Progenitor cell of endocrine pancreas (in vitro differentiated cells): ENCODE measurements at regions not wholly inside any gene's neighbourhood (a gene's known extent, or its start where the extent isn't known, plus 50 kb on each side); places are given as distances from the start of the nearest gene placed in this dataset.

ENCODE experiments used
- DNase-seq: peaks from one replicate; pipeline ENCODE4 v3.0.0; 2021; ENCODE audit warnings: low spot score; ENCODE audit not compliant: unreplicated experiment
- H3K27ac Mint-ChIP-seq: 2 replicates; pipeline ENCODE4 v1.8.0; 2021; ENCODE audit warnings: mild to moderate bottlenecking, moderate library complexity, mixed read lengths
- H3K27me3 Mint-ChIP-seq: 2 replicates; pipeline ENCODE4 v1.8.0; 2021; ENCODE audit warnings: mixed read lengths
- H3K36me3 Mint-ChIP-seq: 2 replicates; pipeline ENCODE4 v1.8.0; 2022; ENCODE audit warnings: mixed read lengths; ENCODE audit not compliant: insufficient read depth
- H3K4me1 Mint-ChIP-seq: 2 replicates; pipeline ENCODE4 v1.8.0; 2021; ENCODE audit warnings: low read depth, mixed read lengths
- H3K4me3 Mint-ChIP-seq: 2 replicates; pipeline ENCODE4 v1.8.0; 2021; ENCODE audit warnings: low read depth, mild to moderate bottlenecking, moderate library complexity, mixed read lengths
- H3K9me3 Mint-ChIP-seq: 2 replicates; pipeline ENCODE4 v1.8.0; 2021; ENCODE audit warnings: low read depth, mixed read lengths
- CTCF ChIP-seq: fragments of 200-600 bp; sonication (generic); IDR thresholded peaks from one replicate; pipeline ENCODE4 v1.5.0; 2021; ENCODE audit warnings: antibody characterized with exemption, mild to moderate bottlenecking; ENCODE audit not compliant: unreplicated experiment

- no peaks in the 10 kb centered on the region for H3K36me3 Mint-ChIP-seq
These were observed 84.7 kb downstream of the FAM76B start for GRCh38 chr11:95704865-95705264.

GRCh38 chr11:95703049-95703448 is 86.5 kb downstream of the FAM76B start:
- Mint-ChIP-seq H3K4me1 (peaks cover 9% of the 10 kb centered on the region), H3K4me3 (no peak overlapping the region), H3K27ac (no peak overlapping the region), H3K9me3 (no peaks in the 10 kb centered on the region), H3K27me3 (peaks cover 11% of the 10 kb centered on the region), H3K36me3 (no peaks in the 10 kb centered on the region)
- TF ChIP-seq CTCF, result no peak
- DNase-seq, result no peak

More at GRCh38 chr11:95704865-95705264, 84.7 kb downstream of the FAM76B start:
- H3K4me3 Mint-ChIP-seq, result no peak overlapping the region
- peaks cover 10% of the 10 kb centered on the region for H3K27me3 Mint-ChIP-seq
- peaks cover 10% of the 10 kb centered on the region for H3K4me1 Mint-ChIP-seq
- no peak overlapping the region for H3K27ac Mint-ChIP-seq
- no peak for TF ChIP-seq CTCF
- H3K9me3 Mint-ChIP-seq, result no peaks in the 10 kb centered on the region
- no peak for DNase-seq

GRCh38 chr11:95702526-95702925 is 87.1 kb downstream of the FAM76B start:
- no peaks in the 10 kb centered on the region for H3K36me3 Mint-ChIP-seq
- H3K27ac Mint-ChIP-seq, result no peak overlapping the region
- H3K27me3 Mint-ChIP-seq, result peaks cover 14% of the 10 kb centered on the region
- no peak for TF ChIP-seq CTCF
- no peaks in the 10 kb centered on the region for H3K9me3 Mint-ChIP-seq
- H3K4me1 Mint-ChIP-seq, result peaks cover 9% of the 10 kb centered on the region
- DNase-seq, result no peak
- no peak overlapping the region for H3K4me3 Mint-ChIP-seq

- Mint-ChIP-seq H3K4me3 (no peak overlapping the region), H3K27me3 (peaks cover 13% of the 10 kb centered on the region), H3K27ac (no peak overlapping the region), H3K9me3 (no peaks in the 10 kb centered on the region), H3K36me3 (no peaks in the 10 kb centered on the region), H3K4me1 (peaks cover 9% of the 10 kb centered on the region)
- DNase-seq, result no peak
- no peak for TF ChIP-seq CTCF
These were observed 89.1 kb downstream of the FAM76B start for GRCh38 chr11:95700471-95700817.

GRCh38 chr11:95699631-95700470 is 89.7 kb downstream of the FAM76B start:
- no peak for TF ChIP-seq CTCF
- DNase-seq, result no peak
- Mint-ChIP-seq H3K27me3 (peaks cover 13% of the 10 kb centered on the region), H3K4me3 (no peak overlapping the region), H3K9me3 (no peaks in the 10 kb centered on the region), H3K36me3 (no peaks in the 10 kb centered on the region), H3K4me1 (peaks cover 9% of the 10 kb centered on the region), H3K27ac (no peak overlapping the region)
